ENCODE measurements at regions not wholly inside any gene's neighbourhood (a gene's known extent, or its start where the extent isn't known, plus 50 kb on each side); places are given as distances from the start of the nearest gene placed in this dataset.

GRCh38 chr10:53357587-53357986 is 585.0 kb upstream of the MBL2 start:
- no peak for TF ChIP-seq CTCF (IDR thresholded peaks at IDR 0.05)
- TF ChIP-seq POLR2A (IDR thresholded peaks at IDR 0.05), result no peak
